Left lung (tissue), 4 donors: ENCODE measurements at regions not wholly inside any gene's neighbourhood (a gene's known extent, or its start where the extent isn't known, plus 50 kb on each side); places are given as distances from the start of the nearest gene placed in this dataset.
A peak's percentile ranks its signal among the peaks of the same experiment; 100 is the strongest.

Experiments used
- ATAC-seq: fragments of 200-7000 bp; cut with Tn5 transposase; one replicate; pipeline ENCODE4 v1.9.1; 2020; ENCODE audit warnings: moderate library complexity
- DNase-seq, 4 donors: peaks; one replicate each; pipeline ENCODE4 v3.0.0-alpha.2; 2013 to 2020
- H3K27ac ChIP-seq, 2 donors: fragments of 200-600 bp; sonication (generic) in 1 of 2; one replicate each; pipeline versions ENCODE4 v1.5.0 to v1.8.0; 2020 to 2021
- H3K27me3 ChIP-seq, 2 donors: fragments of 200-600 bp; sonication (generic) in 1 of 2; one replicate each; pipeline versions ENCODE4 v1.5.0 to v1.8.0; 2020 to 2021
- H3K36me3 ChIP-seq, 2 donors: fragments of 200-600 bp; sonication (generic) in 1 of 2; one replicate each; pipeline versions ENCODE4 v1.5.0 to v1.8.0; 2020 to 2021
- H3K4me1 ChIP-seq, 2 donors: fragments of 200-600 bp; one replicate each; pipeline ENCODE4 v1.8.0; 2021
- H3K4me3 ChIP-seq, 2 donors: fragments of 200-600 bp; sonication (generic) in 1 of 2; one replicate each; pipeline versions ENCODE4 v1.5.0 to v1.8.0; 2020 to 2021; ENCODE audit warnings: mild to moderate bottlenecking in 1 of 2
- H3K9me3 ChIP-seq, 2 donors: fragments of 200-600 bp; sonication (generic) in 1 of 2; one replicate each; pipeline versions ENCODE4 v1.5.0 to v1.8.0; 2020 to 2021
- CTCF ChIP-seq, 2 donors: fragments of 200-600 bp; sonication (generic) in 1 of 2; IDR thresholded peaks; one replicate each; pipeline versions ENCODE4 v1.5.0 to v1.8.0; 2021; ENCODE audit warnings: antibody characterized with exemption in 2 of 2
- intact Hi-C, 2 donors: fragments of 100-400 bp; cut with DNase I; formaldehyde crosslinking; loops; one replicate each; pipeline versions ENCODE4 v1.11.2 to v1.14.2; 2022
- donor health status: DM: no; HTN: yes; CAD: no.
- donor health status: DM: no; HTN: no; CAD: no.

GRCh38 chr9:107211284-107211923, 71.7 kb upstream of the RAD23B start:
- peaks cover 0 to 30% of the 10 kb centered on the region in 2 donors for H3K4me1 ChIP-seq
- no peak overlapping the region for H3K4me3 ChIP-seq
- H3K9me3 ChIP-seq: no peaks in the 10 kb centered on the region
- H3K27me3 ChIP-seq: no peaks in the 10 kb centered on the region
- no peak for ATAC-seq
- TF ChIP-seq CTCF (IDR thresholded peaks at IDR 0.05): no peak
- intact Hi-C loops: no loop called here
- no peaks in the 10 kb centered on the region for H3K36me3 ChIP-seq
- H3K27ac ChIP-seq: no peak overlapping the region
- DNase-seq: no peak

GRCh38 chr9:107212613-107213012, 70.5 kb upstream of the RAD23B start:
- Histone ChIP-seq H3K9me3 (no peaks in the 10 kb centered on the region), H3K36me3 (no peaks in the 10 kb centered on the region), H3K27me3 (no peaks in the 10 kb centered on the region), H3K27ac (no peak overlapping the region), H3K4me1 (peaks cover 0 to 30% of the 10 kb centered on the region in 2 donors), H3K4me3 (no peak overlapping the region)
- DNase-seq (no peak), ATAC-seq (no peak)
- intact Hi-C loops: no loop called here
- no peak for TF ChIP-seq CTCF (IDR thresholded peaks at IDR 0.05)

- no peak for TF ChIP-seq CTCF (IDR thresholded peaks at IDR 0.05)
- peak; percentile 30 for ATAC-seq
- Histone ChIP-seq H3K4me3 (no peak overlapping the region), H3K27me3 (no peaks in the 10 kb centered on the region), H3K9me3 (no peaks in the 10 kb centered on the region), H3K36me3 (no peaks in the 10 kb centered on the region), H3K4me1 (peaks cover 0 to 30% of the 10 kb centered on the region in 2 donors), H3K27ac (peak overlapping the region; percentile 21 to 75)
- no peak for DNase-seq
- intact Hi-C loops: no loop called here
Observed at GRCh38 chr9:107213080-107213479, 70.0 kb upstream of the RAD23B start.

GRCh38 chr9:107213561-107214028, 69.5 kb upstream of the RAD23B start:
- TF ChIP-seq CTCF (IDR thresholded peaks at IDR 0.05): no peak
- Histone ChIP-seq H3K36me3 (no peaks in the 10 kb centered on the region), H3K9me3 (no peaks in the 10 kb centered on the region), H3K27me3 (no peaks in the 10 kb centered on the region), H3K27ac (peak overlapping the region; percentile 69 to 75), H3K4me1 (peaks cover 0 to 30% of the 10 kb centered on the region in 2 donors), H3K4me3 (no peak overlapping the region)
- peak in 1 of 4 donors; percentile 43 for DNase-seq
- intact Hi-C loops: no loop called here
- peak; percentile 92 for ATAC-seq

GRCh38 chr9:107214381-107214780, 68.7 kb upstream of the RAD23B start:
- no peak overlapping the region for H3K4me3 ChIP-seq
- intact Hi-C loops: no loop called here
- H3K36me3 ChIP-seq: no peaks in the 10 kb centered on the region
- ATAC-seq: peak; percentile 76
- H3K27me3 ChIP-seq: no peaks in the 10 kb centered on the region
- H3K27ac ChIP-seq: peak overlapping the region; percentile 69 to 75
- TF ChIP-seq CTCF (IDR thresholded peaks at IDR 0.05): no peak
- no peaks in the 10 kb centered on the region for H3K9me3 ChIP-seq
- no peak for DNase-seq
- H3K4me1 ChIP-seq: peaks cover 0 to 30% of the 10 kb centered on the region in 2 donors
